Mesothelial cell of epicardium (in vitro differentiated cells): ENCODE measurements at regions not wholly inside any gene's neighbourhood (a gene's known extent, or its start where the extent isn't known, plus 50 kb on each side); places are given as distances from the start of the nearest gene placed in this dataset.
A peak's percentile ranks its signal among the peaks of the same experiment; 100 is the strongest.

ENCODE experiments used
- DNase-seq, 2 experiments: peaks; one replicate each; pipeline ENCODE4 v3.0.0; 2021; ENCODE audit warnings: low spot score in 2 of 2; ENCODE audit not compliant: unreplicated experiment in 2 of 2
- H3K27ac Mint-ChIP-seq: 2 replicates; pipeline ENCODE4 v1.8.0; 2021; ENCODE audit warnings: mixed read lengths
- H3K27me3 Mint-ChIP-seq: 2 replicates; pipeline ENCODE4 v1.8.0; 2021; ENCODE audit warnings: low read depth, mixed read lengths
- H3K36me3 Mint-ChIP-seq: 2 replicates; pipeline ENCODE4 v1.8.0; 2021; ENCODE audit warnings: mixed read lengths
- H3K4me1 Mint-ChIP-seq: 2 replicates; pipeline ENCODE4 v1.8.0; 2021; ENCODE audit warnings: mixed read lengths
- H3K4me3 Mint-ChIP-seq: 2 replicates; pipeline ENCODE4 v1.8.0; 2021; ENCODE audit warnings: mild to moderate bottlenecking, moderate library complexity, mixed read lengths
- H3K9me3 Mint-ChIP-seq: 2 replicates; pipeline ENCODE4 v1.8.0; 2021; ENCODE audit warnings: mixed read lengths
- CTCF ChIP-seq: fragments of 200-600 bp; sonication (generic); IDR thresholded peaks from one replicate; pipeline ENCODE4 v1.5.0; 2021; ENCODE audit warnings: antibody characterized with exemption; ENCODE audit not compliant: unreplicated experiment

- Mint-ChIP-seq H3K27ac (peak overlapping the region; percentile 21), H3K27me3 (no peaks in the 10 kb centered on the region), H3K4me3 (no peak overlapping the region), H3K4me1 (peaks cover 62% of the 10 kb centered on the region), H3K9me3 (no peaks in the 10 kb centered on the region), H3K36me3 (no peaks in the 10 kb centered on the region)
- TF ChIP-seq CTCF = no peak
- DNase-seq = no peak
Observed at GRCh38 chr3:117133066-117133465, 423.5 kb downstream of the TUSC7 start.

- H3K4me3 Mint-ChIP-seq = no peak overlapping the region
Observed at GRCh38 chr3:117135207-117135606, 425.6 kb downstream of the TUSC7 start.

GRCh38 chr3:117136003-117136402, 426.4 kb downstream of the TUSC7 start:
- Mint-ChIP-seq H3K27me3 (no peaks in the 10 kb centered on the region), H3K4me3 (no peak overlapping the region), H3K4me1 (peaks cover 49% of the 10 kb centered on the region), H3K36me3 (no peaks in the 10 kb centered on the region), H3K27ac (no peak overlapping the region), H3K9me3 (peaks cover 5% of the 10 kb centered on the region)
- DNase-seq = no peak
- no peak for TF ChIP-seq CTCF

More at GRCh38 chr3:117135207-117135606, 425.6 kb downstream of the TUSC7 start:
- Mint-ChIP-seq H3K36me3 (no peaks in the 10 kb centered on the region), H3K27me3 (no peaks in the 10 kb centered on the region), H3K4me1 (peaks cover 54% of the 10 kb centered on the region), H3K27ac (peak overlapping the region; percentile 25), H3K9me3 (peaks cover 5% of the 10 kb centered on the region)
- TF ChIP-seq CTCF = no peak
- no peak for DNase-seq

GRCh38 chr3:117137065-117137464, 427.5 kb downstream of the TUSC7 start:
- DNase-seq = no peak
- peak overlapping the region; percentile 72 for H3K27ac Mint-ChIP-seq
- no peak overlapping the region for H3K4me3 Mint-ChIP-seq
- peaks cover 48% of the 10 kb centered on the region for H3K4me1 Mint-ChIP-seq
- H3K27me3 Mint-ChIP-seq = no peaks in the 10 kb centered on the region
- TF ChIP-seq CTCF = no peak
- H3K9me3 Mint-ChIP-seq = peaks cover 5% of the 10 kb centered on the region
- H3K36me3 Mint-ChIP-seq = no peaks in the 10 kb centered on the region

GRCh38 chr3:117139681-117140080, 430.1 kb downstream of the TUSC7 start:
- H3K9me3 Mint-ChIP-seq = peaks cover 5% of the 10 kb centered on the region
- DNase-seq = no peak
- H3K27ac Mint-ChIP-seq = no peak overlapping the region
- H3K4me3 Mint-ChIP-seq = no peak overlapping the region
- no peaks in the 10 kb centered on the region for H3K27me3 Mint-ChIP-seq
- peaks cover 49% of the 10 kb centered on the region for H3K4me1 Mint-ChIP-seq
- no peaks in the 10 kb centered on the region for H3K36me3 Mint-ChIP-seq
- TF ChIP-seq CTCF = no peak

- Mint-ChIP-seq H3K4me1 (peaks cover 56% of the 10 kb centered on the region), H3K4me3 (no peak overlapping the region), H3K27ac (peak overlapping the region; percentile 30), H3K9me3 (peaks cover 5% of the 10 kb centered on the region), H3K27me3 (no peaks in the 10 kb centered on the region), H3K36me3 (no peaks in the 10 kb centered on the region)
- TF ChIP-seq CTCF = no peak
- DNase-seq = no peak
Observed at GRCh38 chr3:117141812-117142211, 432.2 kb downstream of the TUSC7 start.
